GM19023 (cell line): ENCODE measurements at regions not wholly inside any gene's neighbourhood (a gene's known extent, or its start where the extent isn't known, plus 50 kb on each side); places are given as distances from the start of the nearest gene placed in this dataset.
"Not testable (repeated sequence)": the region's sequence is repeated elsewhere in the genome, so short reads cannot be mapped to it uniquely, and the experiment has no call there.

ENCODE experiments used
- ATAC-seq: cut with Tn5 transposase; IDR thresholded peaks from one replicate; pipeline ENCODE4 v1.9.1; 2021; ENCODE audit warnings: mild to moderate bottlenecking, moderate library complexity; ENCODE audit not compliant: unreplicated experiment

DNA sequence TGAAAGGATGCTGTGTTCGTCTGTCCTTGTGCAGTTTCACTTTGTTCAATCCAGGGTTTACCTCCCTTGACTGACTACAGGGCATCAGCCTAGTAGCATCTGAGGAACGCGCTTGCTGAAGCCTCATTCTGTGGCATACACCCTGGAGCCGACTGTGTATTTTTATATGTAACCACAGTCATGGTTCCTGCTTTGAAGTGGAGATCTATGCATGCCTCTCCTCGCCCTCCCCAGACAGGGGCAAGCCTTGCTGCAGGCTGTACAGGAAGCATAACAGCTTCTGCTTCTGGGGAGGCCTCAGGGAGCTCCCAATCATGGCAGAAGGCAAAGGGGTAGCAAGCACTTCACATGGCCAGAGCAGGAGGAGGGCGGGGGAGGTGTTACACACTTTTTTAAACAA is 262.1 kb downstream of the BCL11B start:
- ATAC-seq = no peak

DNA sequence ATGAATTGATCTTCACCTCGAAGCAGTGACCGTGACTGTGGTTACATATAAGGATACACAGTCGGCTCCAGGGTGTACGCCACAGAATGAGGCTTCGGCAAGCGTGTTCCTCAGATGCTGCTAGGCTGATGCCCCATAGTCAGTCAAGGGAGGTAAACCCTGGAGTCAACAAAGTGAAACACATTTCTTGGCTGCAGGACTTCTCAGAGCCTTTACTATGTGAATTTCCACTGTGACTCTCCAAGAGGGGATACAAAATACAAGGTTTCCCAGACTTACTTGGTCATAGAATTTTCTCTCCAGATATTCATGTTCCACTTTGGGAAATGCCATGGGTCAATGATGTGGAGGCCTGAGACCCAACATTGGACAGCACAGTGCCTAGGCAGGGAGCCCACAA is 260.6 kb downstream of the BCL11B start:
- no peak for ATAC-seq

DNA sequence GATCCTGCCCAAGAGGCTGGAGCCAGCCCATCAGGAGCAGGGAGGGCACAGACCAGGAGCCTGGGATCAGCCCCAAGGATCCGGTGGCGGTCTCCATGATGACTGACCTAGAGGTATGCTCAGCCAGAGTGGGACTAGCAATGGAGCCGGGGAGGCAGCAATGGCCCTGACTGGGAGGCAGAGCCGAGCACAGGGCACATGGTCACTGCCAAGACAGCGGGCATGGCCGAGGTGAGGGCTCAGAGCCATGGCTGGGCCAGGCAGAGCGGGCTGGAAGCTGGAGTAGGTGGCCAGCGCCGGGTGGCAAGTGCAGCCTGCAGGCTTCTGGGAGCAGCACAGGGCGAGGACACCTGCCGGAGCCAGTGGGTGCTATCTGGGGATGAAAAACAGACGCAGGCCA is 259.3 kb downstream of the BCL11B start:
- ATAC-seq = no peak

DNA sequence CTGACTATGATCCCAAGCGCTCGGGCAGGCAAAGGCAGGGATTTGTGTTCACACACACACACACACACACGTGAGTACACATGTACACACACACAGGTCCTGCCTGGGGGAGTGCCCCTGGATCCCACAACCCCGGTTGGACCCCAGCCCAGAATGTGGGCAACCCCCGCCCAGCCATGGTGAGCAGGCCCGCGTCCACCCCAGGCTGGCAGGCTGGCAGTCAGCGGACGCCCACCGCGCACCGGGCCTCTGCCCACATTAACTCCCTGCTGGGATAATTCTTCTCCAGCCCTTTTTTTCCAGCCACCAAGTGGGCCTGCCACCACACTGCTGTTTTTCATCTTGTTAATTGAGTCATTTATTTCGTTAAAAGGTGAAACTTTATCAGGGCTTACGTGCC is 256.2 kb downstream of the BCL11B start:
- no peak for ATAC-seq

- ATAC-seq = no peak
These were observed 248.6 kb downstream of the BCL11B start for GRCh38 chr14:99023371-99023770.

DNA sequence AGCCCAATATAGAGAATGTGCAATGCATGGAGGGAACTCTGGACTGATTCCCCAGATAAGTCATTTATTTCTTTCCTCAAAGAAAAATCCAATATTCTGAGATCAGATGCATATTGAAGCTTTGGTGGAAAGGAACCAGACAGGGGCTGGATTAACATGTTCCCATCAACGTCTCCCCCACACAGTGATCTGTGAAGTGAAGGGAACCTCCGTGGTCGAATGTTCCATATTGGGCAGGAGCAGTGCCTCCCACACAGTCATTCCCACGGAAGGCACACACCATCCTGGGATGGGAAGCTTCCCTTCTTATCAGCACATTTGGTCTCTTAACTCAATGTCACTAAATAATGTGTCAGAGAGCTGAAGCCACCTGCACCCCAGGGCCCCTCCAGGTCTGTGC is 247.1 kb downstream of the BCL11B start:
- no peak for ATAC-seq

- no peak for ATAC-seq
These were observed 246.6 kb downstream of the BCL11B start for GRCh38 chr14:99025418-99025817.

GRCh38 chr14:99026471-99026870 is 245.5 kb downstream of the BCL11B start:
- ATAC-seq = no peak

- ATAC-seq = no peak
These were observed 244.0 kb downstream of the BCL11B start for GRCh38 chr14:99028041-99028440.

DNA sequence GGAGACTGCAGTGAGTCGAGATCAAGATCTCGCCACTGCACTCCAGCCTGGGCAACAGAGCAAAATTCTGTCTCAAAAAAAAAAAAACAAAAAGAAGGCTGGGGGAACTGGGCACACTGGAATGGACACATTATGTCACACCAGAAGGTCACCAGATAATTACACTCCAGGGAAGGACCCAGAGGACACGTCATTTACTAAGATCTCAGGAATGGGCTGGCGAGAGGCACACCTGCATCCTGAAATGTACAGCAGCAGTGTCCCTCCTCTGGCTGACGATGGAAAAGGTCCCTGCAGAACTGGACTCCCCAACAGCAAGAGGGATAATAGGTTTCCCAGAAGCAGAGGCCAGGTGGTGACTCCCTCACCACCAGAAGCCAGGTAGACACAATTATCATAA is 243.5 kb downstream of the BCL11B start:
- no peak for ATAC-seq

GRCh38 chr14:99029145-99029915 is 242.7 kb downstream of the BCL11B start:
- ATAC-seq = no peak

DNA sequence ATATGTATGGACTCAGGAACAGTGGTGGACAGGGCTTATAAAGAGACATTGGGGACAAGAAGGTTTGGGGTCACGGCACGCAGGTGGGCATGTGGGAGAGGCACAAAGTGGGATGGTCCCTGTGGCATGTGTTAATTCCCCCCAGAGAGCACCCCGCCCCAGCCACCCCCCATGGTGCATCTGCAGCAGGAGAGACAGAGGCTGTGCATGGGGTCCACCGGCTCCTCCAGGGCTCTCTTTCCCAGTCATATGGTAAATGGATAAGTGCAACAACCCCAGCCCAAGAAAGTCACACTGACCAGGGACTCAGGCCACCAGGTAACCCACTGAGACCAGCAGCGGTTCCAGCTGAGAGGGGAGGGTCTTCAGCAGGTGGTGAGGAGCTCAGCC is 242.1 kb downstream of the BCL11B start:
- ATAC-seq = no peak

GRCh38 chr14:99030454-99030853 is 241.5 kb downstream of the BCL11B start:
- ATAC-seq = no peak

DNA sequence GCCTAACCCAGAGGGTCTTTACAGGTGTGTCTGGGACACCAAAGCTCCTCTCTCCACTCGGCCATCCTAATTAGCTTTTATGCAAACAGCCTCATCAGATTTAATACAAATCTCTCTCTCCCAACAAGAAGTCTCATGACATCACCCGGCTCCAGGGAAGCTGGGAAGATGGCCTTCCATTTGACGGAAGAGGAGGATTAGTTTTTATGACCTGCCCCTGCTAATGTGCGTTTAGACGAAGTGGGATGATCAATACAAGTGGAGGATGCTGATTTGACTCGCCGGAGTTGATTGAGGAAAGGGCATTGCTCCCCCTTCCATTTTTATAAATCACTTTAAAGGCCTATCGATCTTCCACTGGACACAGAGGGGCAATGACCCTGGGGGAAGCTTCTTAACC is 239.2 kb downstream of the BCL11B start:
- no peak for ATAC-seq

DNA sequence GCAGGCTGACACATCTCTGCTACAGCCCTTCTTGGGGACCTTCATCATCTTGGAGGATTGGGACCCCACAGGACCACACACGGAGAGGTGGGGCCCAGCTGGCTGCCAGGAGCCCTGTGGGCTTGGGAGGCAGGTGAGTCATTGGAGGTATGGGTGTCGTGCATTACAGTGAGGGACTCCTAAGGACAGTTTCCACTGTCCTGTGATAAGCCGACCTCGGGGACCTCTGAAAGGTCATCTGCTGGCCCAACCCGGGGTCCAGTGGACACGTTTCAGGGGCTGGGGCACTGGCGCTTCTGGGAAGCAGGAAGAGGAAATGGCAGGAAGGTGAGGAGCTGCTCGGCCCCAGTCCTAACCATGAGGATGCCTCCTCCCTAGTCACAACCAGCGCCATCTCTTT is 238.0 kb downstream of the BCL11B start:
- no peak for ATAC-seq

GRCh38 chr14:99034711-99035171 is 237.3 kb downstream of the BCL11B start:
- no peak for ATAC-seq

GRCh38 chr14:99035268-99035667 is 236.7 kb downstream of the BCL11B start:
- no peak for ATAC-seq

- ATAC-seq = no peak
These were observed 236.0 kb downstream of the BCL11B start for GRCh38 chr14:99035712-99036610.

- no peak for ATAC-seq
These were observed 235.2 kb downstream of the BCL11B start for GRCh38 chr14:99036611-99037293.

- not testable (repeated sequence) for ATAC-seq
These were observed 234.7 kb downstream of the BCL11B start for GRCh38 chr14:99037326-99037725.

DNA sequence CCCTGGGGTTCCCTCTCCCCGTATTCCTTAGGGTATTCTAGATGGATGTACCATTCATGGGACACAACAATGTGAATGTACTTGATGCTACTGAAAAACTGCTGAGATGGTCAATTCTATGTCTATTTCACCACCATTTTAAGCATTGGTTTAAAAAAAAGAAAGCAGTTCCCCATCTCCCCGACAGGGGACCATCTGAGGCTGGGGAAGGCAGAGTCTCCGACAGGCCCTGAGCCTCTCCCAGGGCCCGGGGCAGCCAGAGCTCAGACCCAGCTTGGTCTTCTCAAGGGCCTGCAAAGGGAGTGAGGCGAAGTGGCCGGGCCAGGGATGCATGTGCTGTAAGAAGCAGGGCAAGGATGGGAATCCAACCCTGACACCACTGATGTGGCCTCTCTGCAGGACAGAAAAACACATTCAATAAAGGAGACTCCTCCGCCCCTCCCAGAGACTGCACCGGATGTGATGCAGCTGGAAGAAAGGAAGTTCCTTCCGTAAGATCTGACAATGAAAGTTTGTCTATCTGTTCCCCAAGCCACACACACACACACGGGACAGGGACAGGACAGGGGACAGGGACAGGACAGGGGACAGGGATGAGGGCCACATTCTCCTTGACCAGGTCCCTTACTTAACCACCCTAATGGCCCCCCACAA is 234.1 kb downstream of the BCL11B start:
- ATAC-seq = no peak
